B cell (primary cell): ENCODE measurements at regions not wholly inside any gene's neighbourhood (a gene's known extent, or its start where the extent isn't known, plus 50 kb on each side); places are given as distances from the start of the nearest gene placed in this dataset. TPM values are rescaled to one million over a fixed set of nuclear protein-coding genes. Genes with fewer than 3 reads are reported as not detected.
"Not testable (repeated sequence)": the region's sequence is repeated elsewhere in the genome, so short reads cannot be mapped to it uniquely, and the experiment has no call there.

ENCODE experiments used
- ATAC-seq: fragments of 200-7000 bp; cut with Tn5 transposase; one replicate; pipeline ENCODE4 v1.10.0; 2021; ENCODE audit warnings: low read depth, mild to moderate bottlenecking, moderate number of reproducible peaks, moderate library complexity
- CTCF ChIA-PET: fragments of 350-600 bp; sonication (Branson Sonifier 250); formaldehyde crosslinking; loops from one replicate; lab custom pipeline; 2021; ENCODE audit warnings: antibody characterized with exemption, inconsistent platforms; lab: Charles Lee
- POLR2A ChIA-PET: fragments of 350-600 bp; sonication (Branson Sonifier 250); formaldehyde crosslinking; loops from one replicate; lab custom pipeline; 2021; ENCODE audit warnings: antibody characterized with exemption; lab: Charles Lee
- DNase-seq: peaks from one replicate; pipeline ENCODE4 v3.0.0; 2013
- H2AFZ ChIP-seq: 2 replicates; pipeline ENCODE4 v1.6.1; 2012; ENCODE audit warnings: mild to moderate bottlenecking, low read depth, low read length; ENCODE audit not compliant: insufficient read depth, poor library complexity, severe bottlenecking
- H3K27ac ChIP-seq, 2 donors: 1 replicate in 1 of 2; 2 replicates in 1 of 2; pipeline ENCODE4 v1.5.1; 2012 to 2013; ENCODE audit warnings: low read length in 2 of 2, mild to moderate bottlenecking in 2 of 2, moderate library complexity in 1 of 2
- H3K27me3 ChIP-seq, 4 experiments: fragments of 200-600 bp in 1 of 4; sonication (generic) in 1 of 4; replicated peaks in 1 of 4; 1 replicate in 2 of 4; 2 replicates in 2 of 4; pipeline versions ENCODE4 v1.6.1 to v1.7.0; 2013 to 2016; ENCODE audit warnings: low read length in 3 of 4, mild to moderate bottlenecking in 2 of 4, mixed read lengths in 1 of 4, moderate library complexity in 1 of 4; ENCODE audit not compliant: insufficient read depth in 4 of 4, control insufficient read depth in 3 of 4; ENCODE audit errors: control extremely low read depth in 1 of 4
- H3K36me3 ChIP-seq, 2 experiments: replicated peaks in 1 of 2; 1 replicate in 1 of 2; 2 replicates in 1 of 2; pipeline versions ENCODE4 v1.6.1 to v1.7.1; 2013; ENCODE audit warnings: low read length in 1 of 2; ENCODE audit not compliant: insufficient read depth in 2 of 2, control insufficient read depth in 1 of 2; ENCODE audit errors: control extremely low read depth in 1 of 2, extremely low read depth in 1 of 2
- H3K4me1 ChIP-seq, 2 donors: fragments of 200-600 bp in 1 of 2; sonication (generic) in 1 of 2; 1 replicate in 1 of 2; 2 replicates in 1 of 2; pipeline versions ENCODE4 v1.5.1 to v1.6.1; 2013 to 2017; ENCODE audit warnings: low read length in 2 of 2; ENCODE audit not compliant: control insufficient read depth in 2 of 2, insufficient read depth in 2 of 2
- H3K4me2 ChIP-seq: replicated peaks from 2 replicates; pipeline ENCODE3; 2012; ENCODE audit warnings: mild to moderate bottlenecking, low read depth, low read length; ENCODE audit not compliant: poor library complexity, severe bottlenecking
- H3K4me3 ChIP-seq, 5 experiments: fragments of 200-600 bp in 1 of 5; sonication (generic) in 1 of 5; 1 replicate in 3 of 5; 2 replicates in 2 of 5; pipeline versions ENCODE4 v1.5.1 to v1.7.0; 2011 to 2016; ENCODE audit warnings: low read length in 4 of 5, mild to moderate bottlenecking in 4 of 5, low read depth in 2 of 5, control low read depth in 1 of 5, moderate library complexity in 1 of 5; ENCODE audit not compliant: insufficient read depth in 1 of 5; ENCODE audit errors: control extremely low read depth in 1 of 5, extremely low read depth in 1 of 5
- H3K79me2 ChIP-seq: fragments of 200-600 bp; sonication (generic); one replicate; pipeline ENCODE4 v1.6.0; 2016; ENCODE audit warnings: low read length; ENCODE audit not compliant: control insufficient read depth, insufficient read depth
- H3K9ac ChIP-seq: fragments of 200-600 bp; sonication (generic); 2 replicates; pipeline ENCODE4 v1.6.1; 2017; ENCODE audit warnings: mild to moderate bottlenecking, low read length, moderate library complexity
- H3K9me3 ChIP-seq, 3 donors: one replicate each; pipeline versions ENCODE4 v1.6.1 to v1.7.1; 2013; ENCODE audit warnings: low read length in 2 of 3; ENCODE audit not compliant: control insufficient read depth in 2 of 3, insufficient read depth in 1 of 3; ENCODE audit errors: control extremely low read depth in 1 of 3
- H4K20me1 ChIP-seq: 2 replicates; pipeline ENCODE4 v1.6.0; 2012; ENCODE audit warnings: mild to moderate bottlenecking, low read length; ENCODE audit not compliant: insufficient read depth, control insufficient read depth, poor library complexity, severe bottlenecking
- H3K27ac Mint-ChIP-seq: one replicate; pipeline ENCODE4 v1.8.0; 2021; ENCODE audit warnings: mixed read lengths
- H3K27me3 Mint-ChIP-seq: one replicate; pipeline ENCODE4 v1.8.0; 2021; ENCODE audit warnings: mixed read lengths
- H3K4me1 Mint-ChIP-seq: one replicate; pipeline ENCODE4 v1.8.0; 2021; ENCODE audit warnings: mixed read lengths
- H3K4me3 Mint-ChIP-seq: one replicate; pipeline ENCODE4 v1.8.0; 2021; ENCODE audit warnings: mixed read lengths
- H3K9me3 Mint-ChIP-seq: one replicate; pipeline ENCODE4 v1.8.0; 2022; ENCODE audit warnings: mixed read lengths; ENCODE audit not compliant: insufficient read depth
- EZH2 ChIP-seq: IDR thresholded peaks from 2 replicates; pipeline ENCODE4 v1.6.1; 2012; ENCODE audit warnings: borderline replicate concordance, low read depth, mild to moderate bottlenecking, moderate library complexity, low read length; ENCODE audit not compliant: insufficient read depth, poor library complexity, severe bottlenecking
- WGBS: methylation state at CpG from one replicate; pipeline ENCODE4 v1.1.5; 2013; ENCODE audit warnings: missing lambda C conversion rate; ENCODE audit not compliant: insufficient coverage; 5-methylcytosine and 5-hydroxymethylcytosine counted together
- intact Hi-C: fragments of 100-400 bp; cut with micrococcal nuclease; formaldehyde crosslinking; loops from one replicate; pipeline ENCODE4 v1.10.0; 2022
- small RNA-seq: library from RNA; depleted of rRNA; stranded (forward); fragments of <200 nt; gene quantifications from one replicate; pipeline ENCODE3, GENCODE V24; 2012; ENCODE audit warnings: low replicate concordance, low read depth; ENCODE audit not compliant: insufficient read length
- TF ChIP-seq, protein P1 (sequence below): fragments of 200-600 bp; IDR thresholded peaks from one replicate; pipeline ENCODE4 v1.8.0; 2022; ENCODE audit warnings: antibody characterized with exemption, mild to moderate bottlenecking

GRCh38 chr15:32227410-32228114 is 175.5 kb downstream of the GOLGA8K start:
- intact Hi-C loops, H3K4me1 Mint-ChIP-seq, H3K79me2 ChIP-seq, H3K9me3 Mint-ChIP-seq, H4K20me1 ChIP-seq, H3K27me3 Mint-ChIP-seq, ATAC-seq, H3K27ac ChIP-seq, CTCF ChIA-PET, H3K27me3 ChIP-seq, POLR2A ChIA-PET, DNase-seq, H3K4me2 ChIP-seq, H3K9me3 ChIP-seq, H2AFZ ChIP-seq, H3K4me3 ChIP-seq, H3K27ac Mint-ChIP-seq, H3K9ac ChIP-seq, H3K36me3 ChIP-seq, H3K4me3 Mint-ChIP-seq, H3K4me1 ChIP-seq: not testable (repeated sequence)
- whole genome bisulfite sequencing = no CpG with 5 or more reads among the region's 2 CpGs

GRCh38 chr15:32222716-32223115 is 180.4 kb downstream of the GOLGA8K start:
- intact Hi-C loops = no loop called here
- Histone ChIP-seq H3K9ac (no peak overlapping the region), H3K36me3 (no peaks in the 10 kb centered on the region), H2AFZ (no peak overlapping the region), H3K4me1 (no peaks in the 10 kb centered on the region), H3K4me3 (no peak overlapping the region), H3K79me2 (no peaks in the 10 kb centered on the region), H3K4me2 (no peak overlapping the region), H3K27ac (no peak overlapping the region), H4K20me1 (no peaks in the 10 kb centered on the region), H3K9me3 (peaks cover 0 to 11% (median 2%) of the 10 kb centered on the region in 3 donors), H3K27me3 (peaks cover 0 to 3% (median 0%) of the 10 kb centered on the region in 4 experiments)
- no peak overlapping the region for H3K4me3 Mint-ChIP-seq
- CTCF ChIA-PET = no interaction called here
- DNase-seq = no peak
- no peak for TF ChIP-seq EZH2
- TF ChIP-seq, protein P1, sequence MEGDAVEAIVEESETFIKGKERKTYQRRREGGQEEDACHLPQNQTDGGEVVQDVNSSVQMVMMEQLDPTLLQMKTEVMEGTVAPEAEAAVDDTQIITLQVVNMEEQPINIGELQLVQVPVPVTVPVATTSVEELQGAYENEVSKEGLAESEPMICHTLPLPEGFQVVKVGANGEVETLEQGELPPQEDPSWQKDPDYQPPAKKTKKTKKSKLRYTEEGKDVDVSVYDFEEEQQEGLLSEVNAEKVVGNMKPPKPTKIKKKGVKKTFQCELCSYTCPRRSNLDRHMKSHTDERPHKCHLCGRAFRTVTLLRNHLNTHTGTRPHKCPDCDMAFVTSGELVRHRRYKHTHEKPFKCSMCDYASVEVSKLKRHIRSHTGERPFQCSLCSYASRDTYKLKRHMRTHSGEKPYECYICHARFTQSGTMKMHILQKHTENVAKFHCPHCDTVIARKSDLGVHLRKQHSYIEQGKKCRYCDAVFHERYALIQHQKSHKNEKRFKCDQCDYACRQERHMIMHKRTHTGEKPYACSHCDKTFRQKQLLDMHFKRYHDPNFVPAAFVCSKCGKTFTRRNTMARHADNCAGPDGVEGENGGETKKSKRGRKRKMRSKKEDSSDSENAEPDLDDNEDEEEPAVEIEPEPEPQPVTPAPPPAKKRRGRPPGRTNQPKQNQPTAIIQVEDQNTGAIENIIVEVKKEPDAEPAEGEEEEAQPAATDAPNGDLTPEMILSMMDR = no peak
- POLR2A ChIA-PET = no interaction called here
- ATAC-seq = no peak
- H3K27me3 Mint-ChIP-seq = no peaks in the 10 kb centered on the region
- peaks cover 7% of the 10 kb centered on the region for H3K9me3 Mint-ChIP-seq
- no peak overlapping the region for H3K27ac Mint-ChIP-seq
- H3K4me1 Mint-ChIP-seq = no peaks in the 10 kb centered on the region
- WGBS = no CpG with 5 or more reads among the region's 1 CpG

Small RNA genes lying in the stretch of these regions (small RNA-seq; reads per million reads assigned to genes)
- not detected for gene RNU6-18P
